Colonic mucosa (tissue), 4 donors: ENCODE measurements at regions not wholly inside any gene's neighbourhood (a gene's known extent, or its start where the extent isn't known, plus 50 kb on each side); places are given as distances from the start of the nearest gene placed in this dataset.

Experiments
- DNase-seq: peaks from one replicate; pipeline ENCODE4 v3.0.0-alpha.2; 2020
- H3K27ac ChIP-seq: fragments of 200-600 bp; one replicate; pipeline ENCODE4 v1.8.0; 2021
- H3K27me3 ChIP-seq: fragments of 200-600 bp; one replicate; pipeline ENCODE4 v1.8.0; 2021
- H3K36me3 ChIP-seq: fragments of 200-600 bp; one replicate; pipeline ENCODE4 v1.8.0; 2021
- H3K4me1 ChIP-seq: fragments of 200-600 bp; one replicate; pipeline ENCODE4 v1.8.0; 2021; ENCODE audit warnings: mild to moderate bottlenecking
- H3K4me3 ChIP-seq: fragments of 200-600 bp; one replicate; pipeline ENCODE4 v1.8.0; 2021
- H3K9ac ChIP-seq, 2 donors: one replicate each; pipeline ENCODE4 v1.7.0; 2013; ENCODE audit warnings: control low read depth in 2 of 2, low read depth in 2 of 2, low read length in 2 of 2
- H3K9me3 ChIP-seq: fragments of 200-600 bp; one replicate; pipeline ENCODE4 v1.8.0; 2021
- CTCF ChIP-seq: fragments of 200-600 bp; IDR thresholded peaks from one replicate; pipeline ENCODE4 v1.8.0; 2022; ENCODE audit warnings: antibody characterized with exemption, mild to moderate bottlenecking
- intact Hi-C: fragments of 100-400 bp; cut with DNase I; formaldehyde crosslinking; loops from one replicate; pipeline ENCODE4 v1.14.1; 2022
- donor health status: healthy.
- donor health status: DM: no; HTN: no; CAD: no.
- donor health status: DM: no; HTN: no; CAD: no.

GRCh38 chr21:38988509-38989378 lies 183.0 kb downstream of the ETS2 start:
- Histone ChIP-seq H3K36me3 (no peaks in the 10 kb centered on the region), H3K27ac (peak overlapping the region; percentile 40), H3K4me1 (peaks cover 12% of the 10 kb centered on the region), H3K9me3 (no peaks in the 10 kb centered on the region), H3K27me3 (no peaks in the 10 kb centered on the region), H3K4me3 (no peak overlapping the region), H3K9ac (no peak overlapping the region)
- intact Hi-C loops, result no loop called here
- TF ChIP-seq CTCF, result no peak
- no peak for DNase-seq

- intact Hi-C loops, result no loop called here
- no peak overlapping the region for H3K4me3 ChIP-seq
- no peaks in the 10 kb centered on the region for H3K9me3 ChIP-seq
- H3K36me3 ChIP-seq, result no peaks in the 10 kb centered on the region
- H3K27ac ChIP-seq, result peak overlapping the region; percentile 40
- no peak for TF ChIP-seq CTCF
- H3K27me3 ChIP-seq, result no peaks in the 10 kb centered on the region
- peak overlapping the region in 1 of 2 donors; percentile 9 for H3K9ac ChIP-seq
- DNase-seq, result no peak
- H3K4me1 ChIP-seq, result peaks cover 12% of the 10 kb centered on the region
Measured at GRCh38 chr21:38987633-38988508, 182.1 kb downstream of the ETS2 start.

GRCh38 chr21:38986806-38987632 lies 181.3 kb downstream of the ETS2 start:
- TF ChIP-seq CTCF, result no peak
- intact Hi-C loops, result no loop called here
- H3K4me3 ChIP-seq, result no peak overlapping the region
- H3K9ac ChIP-seq, result no peak overlapping the region
- no peaks in the 10 kb centered on the region for H3K9me3 ChIP-seq
- DNase-seq, result no peak
- no peaks in the 10 kb centered on the region for H3K36me3 ChIP-seq
- H3K4me1 ChIP-seq, result peaks cover 12% of the 10 kb centered on the region
- H3K27me3 ChIP-seq, result no peaks in the 10 kb centered on the region
- peak overlapping the region; percentile 40 for H3K27ac ChIP-seq

DNA sequence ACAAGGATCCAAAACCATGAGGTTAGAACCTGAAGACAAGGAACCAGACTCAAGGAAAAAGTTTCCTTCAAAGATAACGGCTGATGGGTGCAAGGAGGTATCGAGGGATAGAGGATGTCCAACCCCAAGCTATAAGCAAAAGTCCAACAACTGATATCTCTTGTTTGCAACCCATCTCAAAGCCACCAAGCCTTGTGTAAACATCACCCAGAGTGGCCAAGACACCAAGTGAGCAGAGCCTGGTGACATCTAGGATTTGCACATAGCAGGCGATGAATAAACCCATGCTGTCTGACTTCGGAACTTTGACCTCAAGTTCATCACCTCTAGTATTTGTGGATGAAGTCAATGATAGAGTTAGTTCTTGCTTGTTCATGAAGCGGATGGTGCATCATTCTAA lies 180.7 kb downstream of the ETS2 start:
- intact Hi-C loops, result no loop called here

More for the DNA sequence above, 180.7 kb downstream of the ETS2 start:
- H3K27ac ChIP-seq, result no peak overlapping the region
- H3K36me3 ChIP-seq, result no peaks in the 10 kb centered on the region
- H3K27me3 ChIP-seq, result no peaks in the 10 kb centered on the region
- H3K9ac ChIP-seq, result no peak overlapping the region
- H3K4me1 ChIP-seq, result peaks cover 12% of the 10 kb centered on the region
- DNase-seq, result no peak
- H3K9me3 ChIP-seq, result no peaks in the 10 kb centered on the region
- H3K4me3 ChIP-seq, result no peak overlapping the region
- no peak for TF ChIP-seq CTCF
